PC-3 (cell line): ENCODE measurements at regions not wholly inside any gene's neighbourhood (a gene's known extent, or its start where the extent isn't known, plus 50 kb on each side); places are given as distances from the start of the nearest gene placed in this dataset.
A peak's percentile ranks its signal among the peaks of the same experiment; 100 is the strongest.

ENCODE experiments used
- ATAC-seq: fragments of 200-7000 bp; cut with Tn5 transposase; 2 replicates; pipeline ENCODE4 v1.9.1; 2020; ENCODE audit warnings: mild to moderate bottlenecking, moderate library complexity
- BruUV-seq: library from RNA; stranded (reverse); fragments of 400-500 nt; replicated peaks from 2 replicates; lab custom pipeline; 2021; lab: Mats Ljungman, UMichigan
- CTCF ChIA-PET: fragments of 300-600 bp; sonication (Branson Sonifier 250); formaldehyde crosslinking; loops from one replicate; lab custom pipeline; 2022; ENCODE audit warnings: antibody characterized with exemption; lab: Charles Lee
- POLR2A ChIA-PET: fragments of 300-600 bp; sonication (Branson Sonifier 250); formaldehyde crosslinking; loops from one replicate; lab custom pipeline; 2022; ENCODE audit warnings: antibody characterized with exemption; ENCODE audit not compliant: unreplicated experiment; lab: Charles Lee
- DNase-seq: peaks from one replicate; pipeline ENCODE4 v3.0.0-alpha.2; 2015
- H2AFZ ChIP-seq: fragments of 300-600 bp; sonication (generic); 2 replicates; pipeline ENCODE4 v1.6.0; 2016; ENCODE audit warnings: antibody characterized with exemption, low read length
- H3F3A ChIP-seq: fragments of 300-600 bp; sonication (generic); one replicate; pipeline ENCODE4 v1.6.0; 2017; ENCODE audit warnings: antibody characterized with exemption, low read length, control low read depth, mild to moderate bottlenecking; ENCODE audit not compliant: unreplicated experiment
- H3K27ac ChIP-seq: fragments of 300-600 bp; sonication (generic); 2 replicates; pipeline ENCODE4 v1.5.1; 2016; ENCODE audit warnings: mild to moderate bottlenecking, low read length
- H3K27me3 ChIP-seq: fragments of 300-600 bp; sonication (generic); 2 replicates; pipeline ENCODE4 v1.6.1; 2016; ENCODE audit warnings: low read length, mixed read lengths
- H3K36me3 ChIP-seq: fragments of 300-600 bp; sonication (generic); 2 replicates; pipeline ENCODE4 v1.6.1; 2016; ENCODE audit warnings: low read depth, mixed run types, low read length, mixed read lengths
- H3K4me1 ChIP-seq: fragments of 300-600 bp; sonication (generic); 2 replicates; pipeline ENCODE4 v1.5.1; 2016; ENCODE audit warnings: low read length; ENCODE audit not compliant: insufficient read depth
- H3K4me2 ChIP-seq: fragments of 300-600 bp; sonication (generic); 2 replicates; pipeline ENCODE4 v1.6.0; 2016; ENCODE audit warnings: low read length
- H3K4me3 ChIP-seq: fragments of 300-600 bp; sonication (generic); 2 replicates; pipeline ENCODE4 v1.5.1; 2016; ENCODE audit warnings: mild to moderate bottlenecking, low read length, mixed read lengths
- H3K79me2 ChIP-seq: fragments of 300-600 bp; sonication (generic); 2 replicates; pipeline ENCODE4 v1.6.1; 2017; ENCODE audit warnings: low read length, mixed read lengths
- H3K9ac ChIP-seq: fragments of 300-600 bp; sonication (generic); 2 replicates; pipeline ENCODE4 v1.6.0; 2016; ENCODE audit warnings: mild to moderate bottlenecking, low read length
- H3K9me2 ChIP-seq: fragments of 300-600 bp; sonication (generic); replicated peaks from 2 replicates; pipeline ENCODE4 v1.6.1; 2016; ENCODE audit warnings: mixed run types, low read length, mixed read lengths
- H3K9me3 ChIP-seq: fragments of 300-600 bp; sonication (generic); 2 replicates; pipeline ENCODE4 v1.6.1; 2016; ENCODE audit warnings: low read length, mixed read lengths
- H4K20me1 ChIP-seq: fragments of 300-600 bp; sonication (generic); 2 replicates; pipeline ENCODE4 v1.6.1; 2016; ENCODE audit warnings: low read length, mixed read lengths
- EZH2 ChIP-seq: fragments of 300-600 bp; sonication (generic); IDR thresholded peaks from one replicate; pipeline ENCODE4 v1.6.1; 2017; ENCODE audit warnings: antibody characterized with exemption, mild to moderate bottlenecking, low read length; ENCODE audit not compliant: unreplicated experiment
- EZH2phosphoT487 ChIP-seq: fragments of 300-600 bp; sonication (generic); IDR thresholded peaks from 2 replicates; pipeline ENCODE4 v1.6.1; 2018; ENCODE audit warnings: mild to moderate bottlenecking, antibody characterized with exemption, low read length, borderline replicate concordance
- intact Hi-C: fragments of 100-400 bp; cut with micrococcal nuclease; formaldehyde crosslinking; loops from 2 replicates; pipeline ENCODE4 v1.9.0; 2023
- TF ChIP-seq, protein P1 (sequence below): fragments of 300-600 bp; sonication (generic); conservative IDR thresholded peaks from 2 replicates; pipeline ENCODE4 v1.5.1; 2017; ENCODE audit warnings: antibody characterized with exemption, low read depth, mild to moderate bottlenecking, low read length

DNA sequence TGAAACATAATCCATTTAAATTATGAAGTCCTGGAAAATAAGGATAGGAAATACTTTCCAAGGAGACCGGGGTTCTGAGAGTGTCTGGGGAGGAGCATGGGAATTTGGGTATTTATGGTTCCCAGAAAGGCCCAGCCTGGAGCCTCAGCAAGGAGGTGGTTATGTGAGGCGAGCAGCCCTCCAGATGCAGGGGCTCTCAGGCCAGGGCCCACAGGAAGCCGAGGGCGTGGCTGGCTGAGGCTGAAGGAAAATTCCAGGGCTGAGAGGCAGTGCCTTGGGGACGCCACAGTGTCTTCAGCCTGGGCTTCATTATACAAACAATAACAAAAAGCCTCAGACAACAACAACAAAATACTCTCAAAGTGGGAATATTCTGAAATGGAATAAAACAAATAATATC is 86.9 kb upstream of the SERPINE2 start:
- Histone ChIP-seq H3K27me3 (no peaks in the 10 kb centered on the region), H3K9me3 (no peaks in the 10 kb centered on the region), H3K4me2 (no peak overlapping the region), H3K9me2 (no peaks in the 10 kb centered on the region), H4K20me1 (no peaks in the 10 kb centered on the region), H3K36me3 (no peaks in the 10 kb centered on the region), H2AFZ (no peak overlapping the region), H3K79me2 (no peaks in the 10 kb centered on the region), H3K9ac (no peak overlapping the region), H3F3A (no peaks in the 10 kb centered on the region), H3K27ac (no peak overlapping the region), H3K4me1 (peaks cover 5% of the 10 kb centered on the region; the same call in 1 of the 2 replicates), H3K4me3 (no peak overlapping the region)
- no TSS peak for BruUV-seq
- ChIA-PET CTCF (no interaction called here), POLR2A (no interaction called here)
- ATAC-seq (no peak), DNase-seq (no peak)
- TF ChIP-seq, protein P1, sequence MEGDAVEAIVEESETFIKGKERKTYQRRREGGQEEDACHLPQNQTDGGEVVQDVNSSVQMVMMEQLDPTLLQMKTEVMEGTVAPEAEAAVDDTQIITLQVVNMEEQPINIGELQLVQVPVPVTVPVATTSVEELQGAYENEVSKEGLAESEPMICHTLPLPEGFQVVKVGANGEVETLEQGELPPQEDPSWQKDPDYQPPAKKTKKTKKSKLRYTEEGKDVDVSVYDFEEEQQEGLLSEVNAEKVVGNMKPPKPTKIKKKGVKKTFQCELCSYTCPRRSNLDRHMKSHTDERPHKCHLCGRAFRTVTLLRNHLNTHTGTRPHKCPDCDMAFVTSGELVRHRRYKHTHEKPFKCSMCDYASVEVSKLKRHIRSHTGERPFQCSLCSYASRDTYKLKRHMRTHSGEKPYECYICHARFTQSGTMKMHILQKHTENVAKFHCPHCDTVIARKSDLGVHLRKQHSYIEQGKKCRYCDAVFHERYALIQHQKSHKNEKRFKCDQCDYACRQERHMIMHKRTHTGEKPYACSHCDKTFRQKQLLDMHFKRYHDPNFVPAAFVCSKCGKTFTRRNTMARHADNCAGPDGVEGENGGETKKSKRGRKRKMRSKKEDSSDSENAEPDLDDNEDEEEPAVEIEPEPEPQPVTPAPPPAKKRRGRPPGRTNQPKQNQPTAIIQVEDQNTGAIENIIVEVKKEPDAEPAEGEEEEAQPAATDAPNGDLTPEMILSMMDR: no peak
- TF ChIP-seq EZH2 (no peak), EZH2phosphoT487 (no peak)
- intact Hi-C loops: no loop called here

DNA sequence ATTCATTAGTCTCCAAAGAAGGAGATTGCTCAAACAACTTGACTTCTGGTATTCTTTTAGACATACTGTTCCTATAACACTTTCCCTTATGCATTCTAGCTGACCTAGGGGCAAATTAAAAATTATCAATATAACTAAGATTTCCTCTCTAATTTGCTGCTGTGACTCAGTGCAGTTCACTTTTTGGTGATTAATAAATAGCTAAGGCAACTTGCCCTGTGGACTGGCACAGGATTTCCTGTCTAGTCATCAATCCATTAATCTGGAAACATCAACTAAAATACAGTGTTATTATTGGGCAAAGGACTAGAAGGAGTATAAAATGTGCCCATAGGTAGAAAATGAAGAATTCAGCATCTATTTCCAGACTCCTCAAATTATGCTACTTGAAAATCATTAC is 83.5 kb upstream of the SERPINE2 start:
- no peak overlapping the region for H3K4me2 ChIP-seq
- DNase-seq (peak; percentile 42), ATAC-seq (no peak; the same call in 1 of the 2 replicates)
- no TSS peak for BruUV-seq
- TF ChIP-seq, protein P1: no peak
- TF ChIP-seq EZH2: no peak
- no peak overlapping the region for H3K4me3 ChIP-seq
- H3K79me2 ChIP-seq: no peaks in the 10 kb centered on the region
- H3K9me2 ChIP-seq: no peaks in the 10 kb centered on the region
- no peak overlapping the region for H3K9ac ChIP-seq
- no peaks in the 10 kb centered on the region; the same call in 1 of the 2 replicates for H3K9me3 ChIP-seq
- no peak overlapping the region for H2AFZ ChIP-seq
- H3F3A ChIP-seq: no peaks in the 10 kb centered on the region
- no peaks in the 10 kb centered on the region for H3K36me3 ChIP-seq
- H3K27me3 ChIP-seq: no peaks in the 10 kb centered on the region
- no peak overlapping the region for H3K27ac ChIP-seq
- POLR2A ChIA-PET: no interaction called here
- H4K20me1 ChIP-seq: no peaks in the 10 kb centered on the region
- CTCF ChIA-PET: no interaction called here
- peaks cover 5% of the 10 kb centered on the region; the same call in 1 of the 2 replicates for H3K4me1 ChIP-seq
- intact Hi-C loops: no loop called here

DNA sequence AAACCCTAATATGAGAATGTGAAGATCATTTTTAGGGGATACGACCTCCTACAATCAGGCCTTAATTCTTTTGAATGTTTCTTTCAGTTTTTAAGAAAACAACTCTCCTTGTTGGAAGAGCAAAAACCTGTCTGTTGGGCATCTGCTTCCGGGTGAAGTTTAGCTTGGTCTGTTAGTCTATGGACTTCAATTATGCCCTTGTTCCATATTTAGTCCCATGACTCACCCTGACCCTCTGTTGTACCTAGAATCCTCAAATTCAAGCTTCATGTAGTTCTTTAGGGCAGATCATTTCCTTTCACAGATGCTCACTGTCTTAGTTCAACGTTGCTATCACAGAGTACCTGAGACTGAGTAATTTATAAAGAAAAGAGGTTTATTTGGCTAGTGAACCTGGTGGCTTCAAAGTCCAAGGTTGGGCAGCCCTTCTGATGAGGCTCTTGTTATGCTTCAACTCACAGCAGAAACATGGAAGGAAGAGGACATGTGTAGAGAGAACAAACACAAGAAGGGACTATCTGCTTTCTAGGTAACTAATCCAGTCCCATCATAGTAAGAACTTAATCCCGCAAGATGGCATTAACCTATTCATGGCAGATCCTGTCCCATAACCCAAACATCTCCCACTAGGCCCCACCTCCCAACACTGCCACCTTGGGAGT is 82.5 kb upstream of the SERPINE2 start:
- POLR2A ChIA-PET: no interaction called here
- Histone ChIP-seq H3K4me3 (no peak overlapping the region), H3K9ac (no peak overlapping the region), H3K27me3 (no peaks in the 10 kb centered on the region), H3K27ac (no peak overlapping the region), H3F3A (no peaks in the 10 kb centered on the region), H2AFZ (peak overlapping the region; percentile 26; the same call in 1 of the 2 replicates), H3K9me3 (no peaks in the 10 kb centered on the region; the same call in 1 of the 2 replicates), H3K36me3 (no peaks in the 10 kb centered on the region), H3K9me2 (no peaks in the 10 kb centered on the region), H3K4me1 (peaks cover 5% of the 10 kb centered on the region; the same call in 1 of the 2 replicates), H4K20me1 (no peaks in the 10 kb centered on the region), H3K4me2 (no peak overlapping the region), H3K79me2 (no peaks in the 10 kb centered on the region)
- BruUV-seq: no TSS peak
- ATAC-seq: no peak
- TF ChIP-seq EZH2phosphoT487: no peak
- TF ChIP-seq, protein P1: no peak
- no peak for TF ChIP-seq EZH2
- CTCF ChIA-PET: no interaction called here
- intact Hi-C loops: no loop called here
- no peak for DNase-seq
